ENCODE measurements at regions not wholly inside any gene's neighbourhood (a gene's known extent, or its start where the extent isn't known, plus 50 kb on each side); places are given as distances from the start of the nearest gene placed in this dataset.

DNA sequence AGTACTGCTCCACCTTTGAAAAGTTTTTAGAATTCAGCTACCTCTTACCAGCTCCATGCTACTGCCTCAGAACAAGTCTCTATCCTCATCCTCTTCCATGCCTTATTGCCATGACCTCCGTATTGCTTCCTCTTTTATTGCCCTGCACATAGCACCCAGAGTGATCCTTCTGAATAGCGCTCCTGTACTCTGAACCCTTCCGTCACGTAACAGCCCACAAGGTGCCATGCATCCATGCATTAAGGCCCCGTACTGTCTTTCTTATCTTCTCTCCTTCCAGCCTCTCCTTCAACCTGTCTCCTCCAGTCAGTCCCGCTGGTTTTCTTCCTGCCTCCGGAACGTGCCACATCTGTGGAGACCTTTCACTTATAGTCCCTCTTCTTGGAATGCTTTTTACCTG is 273.3 kb upstream of the SEMA6A start:
- H3K9me3 ChIP-seq = no peaks in the 10 kb centered on the region
- no peaks in the 10 kb centered on the region for H3K27me3 ChIP-seq
- H3K4me1 ChIP-seq = no peaks in the 10 kb centered on the region
- H3K27ac ChIP-seq = no peak overlapping the region
- WGBS = 93% methylated on average over 8 of the region's 8 CpGs
- no peak overlapping the region for H3K4me3 ChIP-seq
- TF ChIP-seq POLR2A (IDR thresholded peaks at IDR 0.05) (no peak), POLR2AphosphoS5 (IDR thresholded peaks at IDR 0.05) (no peak), EP300 (IDR thresholded peaks at IDR 0.05) (no peak)
- TF ChIP-seq, protein P1, sequence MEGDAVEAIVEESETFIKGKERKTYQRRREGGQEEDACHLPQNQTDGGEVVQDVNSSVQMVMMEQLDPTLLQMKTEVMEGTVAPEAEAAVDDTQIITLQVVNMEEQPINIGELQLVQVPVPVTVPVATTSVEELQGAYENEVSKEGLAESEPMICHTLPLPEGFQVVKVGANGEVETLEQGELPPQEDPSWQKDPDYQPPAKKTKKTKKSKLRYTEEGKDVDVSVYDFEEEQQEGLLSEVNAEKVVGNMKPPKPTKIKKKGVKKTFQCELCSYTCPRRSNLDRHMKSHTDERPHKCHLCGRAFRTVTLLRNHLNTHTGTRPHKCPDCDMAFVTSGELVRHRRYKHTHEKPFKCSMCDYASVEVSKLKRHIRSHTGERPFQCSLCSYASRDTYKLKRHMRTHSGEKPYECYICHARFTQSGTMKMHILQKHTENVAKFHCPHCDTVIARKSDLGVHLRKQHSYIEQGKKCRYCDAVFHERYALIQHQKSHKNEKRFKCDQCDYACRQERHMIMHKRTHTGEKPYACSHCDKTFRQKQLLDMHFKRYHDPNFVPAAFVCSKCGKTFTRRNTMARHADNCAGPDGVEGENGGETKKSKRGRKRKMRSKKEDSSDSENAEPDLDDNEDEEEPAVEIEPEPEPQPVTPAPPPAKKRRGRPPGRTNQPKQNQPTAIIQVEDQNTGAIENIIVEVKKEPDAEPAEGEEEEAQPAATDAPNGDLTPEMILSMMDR (IDR thresholded peaks at IDR 0.05) = no peak
- DNase-seq (ENCODE audit: low spot score in 2 of 2) = no peak
- H3K36me3 ChIP-seq = no peaks in the 10 kb centered on the region

DNA sequence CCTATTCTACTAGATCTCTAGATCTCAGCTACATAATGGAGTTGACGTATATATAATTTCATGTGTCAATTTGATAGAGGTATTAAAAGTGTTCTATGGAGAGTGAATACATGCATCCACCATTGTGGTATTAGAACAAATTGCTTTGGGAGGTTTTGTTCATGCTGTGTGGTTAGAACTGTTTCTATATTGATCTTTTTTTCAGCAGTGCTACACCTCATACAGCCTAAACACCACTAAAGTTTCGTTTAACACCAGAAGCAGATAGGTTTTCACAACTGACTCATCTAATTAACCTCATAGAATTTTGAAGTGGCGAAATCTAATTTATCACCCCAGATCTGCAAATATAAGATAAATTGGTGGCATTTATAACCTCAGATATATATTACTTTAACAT is 269.4 kb upstream of the SEMA6A start:
- Histone ChIP-seq H3K9me3 (no peaks in the 10 kb centered on the region), H3K27ac (no peak overlapping the region), H3K27me3 (no peaks in the 10 kb centered on the region), H3K4me1 (no peaks in the 10 kb centered on the region), H3K4me3 (no peak overlapping the region), H3K36me3 (no peaks in the 10 kb centered on the region)
- no peak for DNase-seq (ENCODE audit: low spot score in 2 of 2)
- 93% methylated on average over 3 of the region's 3 CpGs for WGBS
- TF ChIP-seq POLR2A (IDR thresholded peaks at IDR 0.05) = no peak
- no peak for TF ChIP-seq POLR2AphosphoS5 (IDR thresholded peaks at IDR 0.05)
- TF ChIP-seq EP300 (IDR thresholded peaks at IDR 0.05) = no peak
- TF ChIP-seq, protein P1 (IDR thresholded peaks at IDR 0.05) = no peak

DNA sequence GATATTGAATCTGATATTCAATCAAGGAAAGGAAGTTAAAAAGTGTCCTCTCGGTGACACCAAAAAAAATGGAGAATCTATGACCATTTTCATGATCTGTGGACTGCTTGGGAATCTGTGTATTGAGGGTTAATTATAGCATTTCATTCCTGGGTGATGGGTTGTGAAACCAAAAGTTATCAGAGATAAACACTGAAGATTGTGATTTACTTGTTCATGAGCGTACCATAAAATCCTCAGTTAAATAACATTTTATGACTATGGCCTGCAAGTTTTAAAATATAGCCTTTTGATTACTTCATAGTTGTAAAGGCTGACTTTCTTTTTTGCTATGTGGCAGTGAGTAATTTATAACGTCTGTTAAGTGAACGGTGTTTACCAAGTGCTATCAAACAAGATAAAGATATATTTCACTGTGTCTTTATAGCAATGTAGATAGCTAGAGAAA is 267.9 kb upstream of the SEMA6A start:
- H3K4me1 ChIP-seq = peaks cover 4% of the 10 kb centered on the region
- TF ChIP-seq, protein P1 (IDR thresholded peaks at IDR 0.05) = no peak
- TF ChIP-seq EP300 (IDR thresholded peaks at IDR 0.05) (no peak), POLR2A (IDR thresholded peaks at IDR 0.05) (no peak), POLR2AphosphoS5 (IDR thresholded peaks at IDR 0.05) (no peak)
- H3K36me3 ChIP-seq = no peaks in the 10 kb centered on the region
- H3K9me3 ChIP-seq = no peaks in the 10 kb centered on the region
- H3K27ac ChIP-seq = no peak overlapping the region
- WGBS = 71% methylated on average over 4 of the region's 4 CpGs
- H3K4me3 ChIP-seq = no peak overlapping the region
- no peaks in the 10 kb centered on the region for H3K27me3 ChIP-seq
- no peak for DNase-seq (ENCODE audit: low spot score in 2 of 2)

DNA sequence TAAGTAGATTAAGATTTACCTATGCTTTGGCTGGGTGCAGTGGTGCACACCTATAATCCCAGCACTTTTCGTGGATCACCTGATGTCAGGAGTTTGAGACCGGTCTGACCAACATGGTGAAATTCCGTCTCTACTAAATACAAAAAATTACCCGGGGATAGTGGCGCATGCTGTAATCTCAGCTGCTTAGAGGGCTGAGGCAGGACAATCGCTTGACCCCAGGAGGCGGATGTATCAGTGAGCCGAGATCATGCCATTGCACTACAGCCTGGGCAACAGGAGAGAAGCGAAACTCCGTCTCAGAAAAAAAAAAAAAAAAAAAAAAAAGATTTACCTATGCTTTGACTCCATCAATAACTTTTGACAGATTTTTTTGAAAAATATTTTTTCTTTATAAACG is 267.1 kb upstream of the SEMA6A start:
- WGBS = 94% methylated on average over 11 of the region's 11 CpGs
- TF ChIP-seq POLR2A (IDR thresholded peaks at IDR 0.05) = no peak
- TF ChIP-seq, protein P1 (IDR thresholded peaks at IDR 0.05) = no peak
- TF ChIP-seq POLR2AphosphoS5 (IDR thresholded peaks at IDR 0.05) = no peak
- no peak for TF ChIP-seq EP300 (IDR thresholded peaks at IDR 0.05)
- H3K4me1 ChIP-seq = peaks cover 4% of the 10 kb centered on the region

DNA sequence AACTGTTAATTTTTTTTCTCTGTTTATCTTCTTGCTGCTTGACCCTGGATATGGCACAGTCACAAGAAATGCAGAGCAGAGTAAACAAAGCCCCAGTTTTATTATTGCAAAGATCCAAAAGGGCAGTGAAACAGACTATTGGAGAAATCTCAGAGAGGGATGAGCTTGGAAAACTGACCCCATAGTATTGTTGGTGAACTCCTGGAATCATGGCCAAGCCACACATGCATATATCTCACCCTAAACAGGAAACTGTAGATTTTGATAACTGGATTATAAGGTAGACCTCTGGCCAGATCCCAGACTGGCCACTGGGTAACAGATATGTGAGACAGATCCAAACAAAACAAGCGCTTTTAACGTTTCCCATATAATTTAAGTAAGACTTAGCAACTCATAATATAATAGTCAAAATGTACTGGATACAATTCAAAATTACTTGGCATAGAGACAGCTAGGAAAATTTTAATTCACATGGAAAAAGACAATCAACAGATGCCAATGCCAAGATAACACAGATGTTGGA is 263.5 kb upstream of the SEMA6A start:
- Histone ChIP-seq H3K4me1 (peaks cover 4% of the 10 kb centered on the region), H3K4me3 (no peak overlapping the region), H3K36me3 (no peaks in the 10 kb centered on the region), H3K27me3 (no peaks in the 10 kb centered on the region), H3K9me3 (no peaks in the 10 kb centered on the region), H3K27ac (no peak overlapping the region)
- 23% methylated on average over 2 of the region's 2 CpGs for WGBS
- DNase-seq (ENCODE audit: low spot score in 2 of 2) = no peak
- no peak for TF ChIP-seq EP300 (IDR thresholded peaks at IDR 0.05)

More for the DNA sequence above, 267.1 kb upstream of the SEMA6A start:
- H3K4me3 ChIP-seq = no peak overlapping the region
- no peaks in the 10 kb centered on the region for H3K9me3 ChIP-seq
- no peaks in the 10 kb centered on the region for H3K27me3 ChIP-seq
- DNase-seq (ENCODE audit: low spot score in 2 of 2) = no peak
- no peaks in the 10 kb centered on the region for H3K36me3 ChIP-seq
- H3K27ac ChIP-seq = no peak overlapping the region
